HG02981 (cell line): ENCODE measurements at regions not wholly inside any gene's neighbourhood (a gene's known extent, or its start where the extent isn't known, plus 50 kb on each side); places are given as distances from the start of the nearest gene placed in this dataset.

Source experiments
- ATAC-seq: cut with Tn5 transposase; IDR thresholded peaks from one replicate; pipeline ENCODE4 v1.9.1; 2021; ENCODE audit warnings: mild to moderate bottlenecking, moderate library complexity; ENCODE audit not compliant: unreplicated experiment

DNA sequence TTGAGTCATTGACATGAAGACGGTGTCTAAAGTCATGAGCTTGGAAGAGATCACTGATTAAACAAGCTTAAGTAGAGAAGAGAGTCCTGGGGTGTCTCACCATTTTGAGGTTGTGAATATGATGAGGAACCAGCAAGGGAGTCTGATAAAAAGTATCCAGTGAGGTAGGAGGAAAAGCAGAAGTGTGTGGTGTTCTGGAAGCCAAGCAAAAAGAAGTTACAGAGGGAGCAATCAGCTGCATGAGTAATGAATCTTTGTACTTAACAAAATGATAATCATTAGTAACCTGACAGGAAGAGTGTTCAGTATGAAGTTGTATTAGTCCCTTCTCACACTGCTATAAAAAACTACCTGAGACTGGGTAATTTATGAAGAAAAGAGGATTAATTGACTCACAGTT lies 131.3 kb downstream of the C11orf87 start:
- no peak for ATAC-seq

DNA sequence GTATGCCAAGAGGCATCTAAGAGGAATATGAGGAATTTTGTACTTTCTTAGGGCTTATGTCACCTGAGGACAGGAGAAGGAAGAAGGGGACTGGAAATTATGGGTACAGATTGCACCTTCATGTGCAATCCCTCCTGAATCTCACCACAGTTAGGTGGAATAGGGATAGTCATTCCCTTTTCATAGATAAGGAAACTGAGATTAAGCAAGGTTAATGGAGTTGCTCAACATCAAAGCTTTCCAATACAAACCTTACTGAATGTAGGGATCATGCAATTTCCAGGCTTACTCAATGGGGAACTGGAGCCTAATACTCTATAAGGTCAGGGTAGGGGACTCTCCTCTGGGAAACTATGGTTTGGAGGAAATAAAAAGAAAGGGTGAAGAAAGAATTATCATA lies 133.0 kb downstream of the C11orf87 start:
- no peak for ATAC-seq

DNA sequence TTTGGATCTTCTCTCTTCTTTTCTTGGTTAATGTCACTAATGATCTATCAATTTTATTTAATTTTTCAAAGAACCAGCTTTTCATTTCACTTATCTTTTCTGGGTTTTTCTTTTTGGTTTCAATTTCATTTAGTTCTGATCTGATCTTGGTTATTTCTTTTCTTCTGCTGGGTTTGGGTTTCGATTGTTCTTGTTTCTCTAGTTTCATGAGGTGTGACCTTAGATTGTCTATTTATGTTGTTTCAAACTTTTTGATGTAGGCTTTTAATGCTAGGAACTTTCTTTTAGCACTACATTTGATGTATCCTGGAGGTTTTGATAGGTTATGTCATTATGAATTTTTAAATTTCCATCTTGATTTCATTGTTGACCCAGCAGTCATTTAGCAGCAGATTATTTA lies 142.3 kb downstream of the C11orf87 start:
- ATAC-seq: no peak

DNA sequence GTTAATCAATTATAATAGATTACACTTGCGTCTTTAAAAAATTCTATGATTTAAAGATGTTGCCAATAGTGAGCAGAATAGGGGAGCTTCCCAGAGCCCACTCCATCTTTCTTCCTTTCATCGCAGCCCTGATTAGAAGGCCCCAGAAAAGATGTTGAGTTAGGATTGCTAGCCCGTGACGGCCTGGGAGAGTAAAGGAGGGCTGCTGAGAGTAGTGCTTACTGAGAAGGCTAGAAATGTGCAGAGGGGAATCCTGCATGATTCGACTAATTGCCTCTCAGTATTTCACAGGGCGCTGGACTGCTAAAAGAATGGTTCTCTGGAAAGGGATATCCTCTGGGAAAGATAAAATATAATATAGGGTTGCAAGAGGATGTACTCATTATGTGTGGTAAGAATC lies 160.5 kb downstream of the C11orf87 start:
- ATAC-seq: no peak

DNA sequence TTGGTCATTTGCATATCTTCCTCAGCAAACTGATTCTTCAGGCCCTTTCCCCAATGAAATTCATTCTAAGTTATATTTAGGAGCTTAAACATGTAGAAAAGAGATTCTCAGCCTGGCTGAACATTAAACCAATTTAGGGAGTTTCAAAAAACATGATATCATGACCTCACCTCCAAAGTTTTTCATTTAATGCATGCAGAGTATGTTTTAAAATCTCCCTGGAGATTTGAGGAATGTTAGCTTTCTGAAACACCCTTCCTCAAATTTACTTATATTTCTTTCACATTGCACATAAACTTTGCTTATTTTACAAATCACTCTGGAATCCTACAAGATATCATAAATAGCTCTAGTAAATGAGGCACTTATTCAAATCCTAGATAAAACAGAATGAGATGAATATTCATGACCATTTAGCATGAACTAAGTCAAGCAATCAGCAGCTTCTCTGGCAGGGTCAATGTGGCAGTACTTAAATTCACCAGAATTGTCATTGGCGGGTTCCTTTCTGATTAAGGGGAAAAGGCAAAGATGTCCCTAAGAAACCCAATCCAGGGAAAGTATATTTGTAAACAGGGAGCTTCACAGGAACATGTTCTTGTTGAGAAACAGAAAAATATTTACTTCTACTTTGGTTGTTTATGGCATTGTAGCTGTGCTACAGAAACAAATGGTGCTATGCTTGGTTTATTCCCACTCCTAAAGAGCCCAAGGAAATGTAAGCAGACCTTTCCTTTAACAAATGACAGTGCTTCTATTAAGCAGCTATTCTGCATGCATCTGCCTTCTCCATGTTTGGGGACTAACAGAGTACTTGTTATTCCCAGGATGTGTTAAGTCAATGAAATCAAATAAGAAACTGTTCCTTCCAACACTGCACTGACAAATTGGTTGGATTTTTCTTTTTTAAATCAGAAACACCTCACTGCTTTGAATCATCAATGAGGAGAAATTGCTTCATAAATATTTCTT lies 162.3 kb downstream of the C11orf87 start:
- no peak for ATAC-seq

DNA sequence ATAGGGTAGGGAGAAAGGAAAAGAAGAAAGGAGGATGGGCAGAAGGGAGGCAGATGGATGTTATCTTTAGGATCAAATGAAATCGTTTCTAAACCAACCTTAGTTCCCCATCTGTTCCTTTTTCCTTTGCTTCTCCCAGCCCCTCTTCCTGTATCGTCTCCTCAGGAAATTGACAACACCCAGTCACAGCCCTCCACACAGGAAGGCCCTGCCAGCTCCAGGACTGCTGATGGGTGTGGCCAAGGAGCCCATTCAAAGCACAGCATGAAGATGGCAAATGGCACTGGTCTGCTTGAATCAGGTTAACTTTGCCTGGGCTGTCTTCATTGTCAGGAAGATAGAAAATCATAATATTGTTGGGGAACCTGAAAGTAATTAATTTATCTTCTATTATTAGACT lies 164.8 kb downstream of the C11orf87 start:
- ATAC-seq: no peak

DNA sequence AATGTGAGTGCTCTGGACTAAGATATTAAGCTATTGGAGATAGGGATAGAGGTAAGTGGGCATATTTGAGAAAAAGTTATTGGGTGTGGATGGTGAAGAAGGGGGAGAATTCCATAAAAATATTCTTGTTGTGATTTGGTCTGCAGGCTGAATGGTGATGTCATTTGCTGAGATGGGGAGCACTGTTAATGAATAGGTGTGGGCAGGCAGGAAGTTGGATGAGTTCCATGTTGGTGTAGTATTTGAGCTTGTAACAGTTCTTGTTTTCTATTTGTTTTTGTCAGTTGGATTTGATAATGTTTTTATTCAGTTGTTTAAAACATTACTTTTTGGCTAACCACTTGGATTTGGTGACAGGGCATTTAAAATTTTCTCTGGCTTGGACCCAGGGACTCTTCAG lies 168.8 kb downstream of the C11orf87 start:
- no peak for ATAC-seq

DNA sequence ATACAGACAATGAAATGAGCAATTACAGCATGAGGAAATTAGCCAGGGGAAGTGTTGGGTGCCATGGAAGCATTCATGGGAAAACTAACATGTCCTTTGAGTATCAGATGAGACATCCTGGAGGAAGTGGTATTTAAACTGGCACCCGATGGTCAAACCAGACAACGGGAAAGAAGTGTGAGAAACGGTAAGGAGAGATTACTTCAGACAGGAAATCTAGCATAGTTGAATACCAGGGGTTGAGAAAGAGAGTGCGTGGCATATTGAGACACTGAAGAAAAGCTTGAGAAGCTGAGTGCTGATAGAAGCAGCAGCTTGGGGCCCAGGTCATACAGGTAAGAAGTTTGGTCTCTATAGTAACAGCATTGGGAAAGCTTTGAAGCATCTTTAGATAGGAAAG lies 175.3 kb downstream of the C11orf87 start:
- ATAC-seq: no peak

DNA sequence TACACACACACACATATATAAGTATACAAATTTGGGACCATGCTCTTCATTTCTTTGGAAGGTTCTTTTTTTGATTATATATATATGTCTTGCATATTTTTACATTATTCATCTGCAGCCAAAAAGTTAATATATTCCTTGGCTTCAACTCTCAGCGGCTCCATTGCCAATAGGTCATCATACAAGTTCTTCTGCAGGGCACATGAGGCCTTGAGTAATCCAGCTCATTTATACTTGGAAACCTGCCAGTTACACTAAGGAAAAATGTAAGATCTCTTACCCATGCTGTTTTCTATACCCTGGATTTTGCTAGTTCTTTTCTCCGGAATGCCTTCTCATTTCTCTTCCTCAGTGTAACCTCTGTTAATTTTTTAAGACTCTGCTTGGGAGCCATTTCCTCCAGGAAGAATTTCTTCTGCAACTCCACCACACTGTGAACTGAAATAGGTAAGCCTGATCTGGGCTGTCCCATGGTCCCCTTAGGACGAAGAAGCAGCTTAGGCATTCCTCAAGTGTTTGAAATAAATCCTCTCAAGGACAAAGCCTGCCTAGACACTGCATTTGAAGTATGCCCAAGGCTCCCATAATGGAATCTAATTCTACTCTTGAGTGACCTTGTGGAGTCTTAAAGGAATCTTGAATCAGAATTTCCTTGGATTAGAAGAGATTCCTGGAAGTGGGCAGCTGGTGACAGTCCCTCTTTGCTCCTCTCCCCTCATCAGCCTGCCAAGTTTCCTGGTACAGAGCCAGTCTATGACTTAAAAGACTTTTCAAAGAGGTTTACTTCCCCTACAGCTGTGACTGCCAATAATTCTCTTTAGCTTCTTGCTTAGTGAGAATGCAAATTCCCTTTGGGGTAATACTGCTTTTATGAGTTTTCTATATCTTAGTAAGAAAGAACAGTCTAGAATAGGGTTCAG lies 182.8 kb downstream of the C11orf87 start:
- ATAC-seq: no peak

DNA sequence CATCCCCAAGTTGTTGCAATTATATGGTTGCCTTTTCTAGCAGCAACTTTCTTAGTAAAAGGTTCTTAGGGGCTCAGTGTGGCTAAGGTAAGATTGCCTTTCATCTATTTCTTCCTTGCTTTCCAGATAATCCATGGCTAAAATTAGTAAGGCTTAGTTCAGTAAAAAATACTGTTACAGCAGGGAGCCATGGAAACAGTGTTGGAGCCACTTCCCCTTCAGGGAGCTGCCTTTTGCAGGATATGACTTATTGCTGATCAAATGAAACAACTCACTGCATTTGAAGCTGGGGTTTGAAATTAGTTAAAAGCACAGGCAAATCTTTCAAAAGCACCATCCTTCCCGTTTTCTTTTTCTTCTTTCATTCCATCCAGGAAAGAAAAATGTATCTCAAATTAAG lies 184.3 kb downstream of the C11orf87 start:
- ATAC-seq: no peak

DNA sequence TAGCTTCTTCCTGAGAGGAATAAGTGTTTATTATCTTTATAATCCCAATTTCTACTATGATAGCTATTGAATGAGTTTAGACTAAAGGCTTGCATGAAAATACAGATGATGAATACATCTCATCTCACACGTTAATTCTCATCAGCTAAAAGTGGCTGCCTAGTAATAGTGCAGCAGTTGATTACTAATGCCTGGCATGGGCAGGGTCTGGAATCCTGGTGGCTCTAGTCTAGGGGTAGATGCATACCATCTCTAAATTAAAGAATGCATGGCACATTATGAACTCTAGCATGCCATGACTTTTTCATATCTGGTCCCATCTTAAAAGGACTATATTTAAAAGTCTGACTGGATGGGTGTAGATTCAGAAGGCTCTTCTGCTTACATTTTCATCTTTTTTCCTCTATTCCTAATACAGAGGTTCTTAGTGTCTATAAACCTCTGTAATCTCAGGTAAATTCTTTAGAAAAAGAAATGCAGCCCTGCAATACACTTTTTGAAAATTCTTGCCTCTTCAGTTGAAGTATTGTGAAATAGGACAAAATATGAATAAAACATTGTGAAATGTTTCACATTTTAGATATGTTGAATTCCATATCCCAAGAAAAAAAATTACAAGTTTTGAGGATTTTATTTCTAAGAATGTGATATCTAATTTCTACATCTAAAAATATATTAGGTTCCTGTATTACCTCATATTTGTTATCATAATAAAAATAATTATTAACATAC lies 187.6 kb downstream of the C11orf87 start:
- ATAC-seq: no peak

DNA sequence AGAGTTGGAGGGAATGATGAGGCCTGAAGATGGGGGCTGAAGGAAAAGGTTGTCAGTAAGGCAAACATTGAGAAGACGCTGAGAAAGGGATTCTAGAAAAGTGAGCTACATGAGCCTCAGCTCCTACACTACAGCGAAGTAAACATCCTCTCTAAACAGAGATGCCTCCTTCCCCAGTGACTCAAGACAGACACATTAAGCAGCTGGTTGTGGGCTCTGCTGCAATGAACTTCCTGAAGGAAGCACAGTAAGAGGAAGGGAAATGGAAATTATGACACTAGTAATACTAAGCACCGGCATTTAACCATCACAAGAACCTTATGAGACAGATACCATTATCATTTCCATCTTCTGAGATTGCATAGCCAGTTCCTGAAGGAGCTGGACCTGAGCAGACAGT lies 190.5 kb downstream of the C11orf87 start:
- no peak for ATAC-seq

DNA sequence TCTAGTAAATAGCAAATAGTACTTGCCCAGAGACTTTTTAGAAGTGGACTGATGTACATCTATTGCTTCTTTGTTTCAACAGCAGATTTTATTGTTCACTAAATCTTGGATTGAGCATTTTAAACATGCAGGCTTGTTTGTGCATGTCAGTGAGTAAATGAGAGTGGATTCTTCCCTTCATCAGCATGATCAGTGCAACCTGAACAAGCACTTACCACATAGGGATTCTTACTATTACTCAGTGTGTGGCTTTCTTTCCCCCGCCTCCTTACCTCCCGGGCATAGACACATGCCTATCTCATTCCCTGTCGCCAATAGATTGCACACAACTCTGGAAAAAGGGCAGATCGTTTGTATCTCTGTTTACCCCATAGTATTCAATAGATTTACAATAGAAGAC lies 197.5 kb downstream of the C11orf87 start:
- ATAC-seq: no peak

DNA sequence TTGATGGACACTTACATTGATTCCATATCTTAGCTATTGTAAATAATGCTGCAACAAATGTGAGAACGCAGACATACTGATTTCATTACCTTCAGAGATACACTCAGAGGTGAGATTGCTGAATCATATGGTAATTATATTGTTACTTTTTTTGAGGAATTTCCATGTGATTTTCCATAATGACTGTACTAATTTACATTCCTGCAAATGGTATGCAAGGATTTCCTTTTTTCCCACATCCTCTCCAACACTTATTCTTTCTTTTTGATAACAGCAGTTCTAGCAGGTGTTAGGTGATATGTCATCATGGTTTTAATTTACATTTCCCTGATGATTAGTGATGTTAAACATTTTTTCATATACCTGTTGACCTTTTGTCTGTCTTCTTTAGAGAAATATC lies 207.7 kb downstream of the C11orf87 start:
- no peak for ATAC-seq

DNA sequence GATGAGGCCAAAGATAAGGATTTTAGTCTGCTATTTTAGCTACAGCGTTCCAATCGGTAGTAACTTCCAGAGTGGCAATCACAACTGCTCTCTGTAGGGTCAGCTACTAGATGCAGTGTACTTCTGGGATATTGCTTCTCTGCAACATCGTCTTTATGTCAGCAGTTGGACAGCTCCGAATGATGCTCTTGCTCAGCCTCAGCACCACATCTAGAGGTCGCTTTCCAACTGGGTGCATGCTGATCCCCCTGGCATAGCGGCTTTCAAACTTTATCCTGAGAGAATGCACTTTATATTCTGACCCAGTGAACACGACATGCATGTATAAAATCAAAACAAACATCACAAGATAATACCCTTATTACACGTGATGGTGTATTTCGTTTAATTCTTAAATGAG lies 219.6 kb downstream of the C11orf87 start:
- no peak for ATAC-seq

DNA sequence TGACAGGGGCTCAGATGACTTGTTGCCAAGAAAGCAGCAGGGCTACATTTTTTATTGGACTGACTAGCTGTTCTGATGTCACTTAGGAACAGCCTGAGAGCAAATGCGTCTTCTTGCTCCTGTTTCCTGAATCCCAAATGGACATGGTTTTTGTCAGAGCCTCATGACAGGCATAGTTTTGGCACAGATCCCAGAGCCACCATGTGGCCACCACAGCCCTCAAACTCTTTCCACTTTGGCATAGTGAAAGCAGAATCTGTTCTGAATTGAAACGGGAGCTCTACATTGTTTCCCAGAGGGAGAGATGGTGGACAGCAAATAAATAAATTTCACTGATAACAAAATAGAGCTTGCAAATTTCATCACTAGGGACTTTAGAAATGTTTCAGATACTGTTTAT lies 222.2 kb downstream of the C11orf87 start:
- no peak for ATAC-seq

DNA sequence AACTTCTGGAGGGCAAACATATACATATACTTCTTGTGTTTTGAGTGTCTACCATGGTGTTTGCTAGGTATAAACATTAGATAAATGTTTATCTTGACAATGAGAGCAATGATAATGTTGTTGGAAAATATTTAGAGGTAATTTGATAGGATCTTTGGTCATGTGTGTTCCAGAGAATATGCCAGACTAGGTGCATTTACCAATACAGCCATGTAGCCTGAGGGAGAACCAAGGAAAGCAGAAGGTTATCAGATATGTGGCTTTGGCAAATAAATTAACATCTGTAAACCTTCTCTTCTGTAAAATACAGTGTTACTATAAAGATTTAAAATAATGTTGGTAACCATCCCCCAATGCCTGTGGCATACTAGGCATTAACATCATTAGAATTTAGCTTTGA lies 226.8 kb downstream of the C11orf87 start:
- ATAC-seq: no peak

DNA sequence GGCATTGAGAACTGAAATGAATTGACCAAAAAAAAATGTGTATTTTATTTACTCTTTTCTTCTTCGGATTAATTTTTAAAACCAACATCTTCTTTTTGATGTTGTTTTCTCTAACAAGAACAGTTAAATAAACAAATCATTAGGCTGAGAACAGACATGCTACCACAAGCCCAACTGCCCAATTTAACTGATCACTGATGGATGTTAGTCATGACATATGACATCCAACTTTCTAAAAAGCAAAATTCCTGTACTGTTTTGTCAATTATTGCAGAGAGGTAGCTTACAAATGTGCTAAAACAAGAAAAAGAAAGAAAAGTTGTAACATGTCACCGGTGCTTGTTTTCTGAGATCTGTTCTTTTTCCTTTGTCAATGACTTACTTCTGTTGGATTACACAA lies 232.1 kb downstream of the C11orf87 start:
- ATAC-seq: no peak

DNA sequence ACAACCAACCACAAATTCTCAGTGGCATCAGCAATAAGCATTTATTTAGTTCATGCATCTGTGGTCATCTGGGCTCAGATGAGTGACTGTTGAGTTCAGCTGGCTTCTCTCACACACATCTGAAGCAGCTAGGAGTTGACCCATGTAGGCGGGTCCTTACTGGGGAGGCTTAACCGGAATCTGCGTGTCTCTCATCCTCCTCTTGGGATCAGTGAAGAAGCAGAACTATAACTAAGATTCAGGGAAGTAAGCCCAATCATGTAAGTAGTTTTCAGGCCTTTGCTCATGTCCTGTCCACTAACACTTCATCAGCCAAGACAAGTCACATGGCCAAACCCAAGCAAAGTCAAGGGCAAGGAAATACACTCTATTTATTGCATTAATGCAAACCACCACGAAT lies 236.2 kb downstream of the C11orf87 start:
- ATAC-seq: no peak

DNA sequence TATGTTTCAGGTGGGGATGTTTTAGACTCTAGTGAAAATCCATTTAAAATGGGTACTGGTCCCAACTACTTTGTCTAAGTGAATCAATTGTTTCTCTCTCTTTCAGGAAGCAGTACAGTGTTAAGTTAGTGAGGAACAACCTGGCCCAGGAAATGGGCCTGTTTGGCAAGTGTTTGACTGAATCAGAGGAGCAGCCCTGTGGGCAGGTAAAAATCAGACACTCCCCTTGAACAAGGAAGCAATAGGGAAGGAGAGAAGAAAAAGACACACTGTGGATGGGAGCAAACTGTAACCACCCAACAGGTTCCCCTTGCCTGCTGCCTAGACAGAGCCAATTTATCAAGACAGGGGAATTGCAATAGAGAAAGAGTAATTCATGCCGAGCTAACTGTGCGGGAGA lies 245.7 kb downstream of the C11orf87 start:
- no peak for ATAC-seq

DNA sequence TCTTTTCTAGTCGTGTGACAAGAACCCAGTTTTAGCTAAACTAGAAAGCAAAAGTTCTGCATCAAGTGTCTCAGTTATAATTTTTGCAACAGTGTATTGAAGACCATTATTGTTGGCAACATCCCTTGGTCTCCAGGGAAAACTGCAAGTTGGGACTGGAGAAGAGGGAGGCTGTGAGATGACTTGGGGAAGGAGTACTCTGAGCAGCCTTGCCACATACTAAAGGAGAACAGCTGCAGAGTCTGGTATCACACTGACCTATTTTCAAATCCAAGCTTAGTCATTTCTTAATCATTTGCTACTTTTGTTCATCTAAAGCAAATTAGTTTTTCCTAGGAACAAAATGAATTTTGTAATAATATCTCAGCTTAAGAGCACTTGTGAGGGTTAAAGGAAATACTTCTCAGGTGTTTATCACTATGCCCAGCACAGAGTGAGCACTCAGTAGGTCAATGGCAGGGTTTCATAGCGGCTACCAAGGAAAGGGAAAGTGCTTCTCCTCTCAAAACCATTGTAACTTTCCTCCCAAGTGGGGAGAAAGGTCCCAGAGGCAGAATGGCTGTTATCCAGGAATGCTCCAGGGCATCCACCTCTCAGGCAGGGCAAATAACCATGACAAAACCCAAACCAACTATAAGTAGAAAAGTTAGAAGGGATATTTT lies 247.1 kb downstream of the C11orf87 start:
- ATAC-seq: no peak
